ENCODE measurements at regions not wholly inside any gene's neighbourhood (a gene's known extent, or its start where the extent isn't known, plus 50 kb on each side); places are given as distances from the start of the nearest gene placed in this dataset.

DNA sequence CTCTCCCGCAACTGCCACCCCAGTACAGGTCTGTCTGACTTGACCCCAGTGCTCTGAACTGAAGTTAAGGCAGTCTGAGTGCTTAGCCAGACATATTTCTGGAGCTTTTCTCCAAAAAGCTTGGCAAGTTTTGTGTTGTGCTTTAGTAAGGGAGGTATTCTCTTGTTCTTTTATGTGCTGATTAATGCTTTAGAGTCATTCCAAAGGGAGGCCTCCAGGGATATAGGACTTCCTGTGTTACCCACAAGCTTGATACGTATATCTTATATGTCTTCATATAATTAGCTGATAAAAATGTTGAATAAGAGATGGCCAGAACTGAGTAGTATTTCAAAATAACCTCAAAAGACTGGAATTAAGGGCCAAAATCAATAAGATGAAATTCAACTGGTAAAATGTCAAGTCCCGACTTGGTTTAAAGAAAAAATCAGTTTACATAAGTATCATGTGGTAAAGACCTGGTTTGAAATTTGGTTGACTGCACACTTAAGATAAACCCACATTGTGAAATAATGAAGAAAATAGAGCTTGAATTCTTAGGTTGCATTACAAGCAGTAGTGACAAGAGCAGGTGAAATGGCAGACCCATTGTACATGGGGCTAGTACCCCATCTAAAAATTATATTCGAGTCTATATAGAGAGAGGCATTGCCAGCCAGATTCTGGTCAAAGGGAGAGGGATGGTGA is 226.9 kb downstream of the SNX19 start:
- Histone ChIP-seq H3K27me3 (ENCODE audit: control insufficient read depth, extremely low read depth, insufficient read depth, low read length) (no peaks in the 10 kb centered on the region), H3K4me2 (ENCODE audit: control insufficient read depth, extremely low read depth, insufficient read depth, low read depth, low read length) (peak overlapping the region; percentile 17), H3K4me1 (ENCODE audit: control insufficient read depth, extremely low read depth, insufficient read depth, low read length) (peaks cover 10% of the 10 kb centered on the region), H3K4me3 (ENCODE audit: control insufficient read depth in 2 of 3, extremely low read depth in 1 of 3, insufficient read depth in 2 of 3, low read depth in 1 of 3, low read length in 3 of 3) (no peak overlapping the region), H3K9ac (ENCODE audit: control insufficient read depth, extremely low read depth, insufficient read depth, low read length) (no peak overlapping the region), H3K36me3 (ENCODE audit: control insufficient read depth in 2 of 2, extremely low read depth in 1 of 2, insufficient read depth in 2 of 2, low read length in 2 of 2) (no peaks in the 10 kb centered on the region), H4K20me1 (ENCODE audit: control insufficient read depth, extremely low read depth, insufficient read depth, low read length) (no peaks in the 10 kb centered on the region), H3K27ac (ENCODE audit: control insufficient read depth, insufficient read depth, low read length) (no peak overlapping the region), H3K9me3 (ENCODE audit: control insufficient read depth, low read depth, low read length) (no peaks in the 10 kb centered on the region), H2AFZ (ENCODE audit: control insufficient read depth, low read length) (peak overlapping the region; percentile 47), H3K79me2 (ENCODE audit: control insufficient read depth, insufficient read depth, low read length) (no peaks in the 10 kb centered on the region), H3K9me1 (ENCODE audit: control insufficient read depth, extremely low read depth, insufficient read depth, low read length) (no peaks in the 10 kb centered on the region)
- TF ChIP-seq, protein P1, sequence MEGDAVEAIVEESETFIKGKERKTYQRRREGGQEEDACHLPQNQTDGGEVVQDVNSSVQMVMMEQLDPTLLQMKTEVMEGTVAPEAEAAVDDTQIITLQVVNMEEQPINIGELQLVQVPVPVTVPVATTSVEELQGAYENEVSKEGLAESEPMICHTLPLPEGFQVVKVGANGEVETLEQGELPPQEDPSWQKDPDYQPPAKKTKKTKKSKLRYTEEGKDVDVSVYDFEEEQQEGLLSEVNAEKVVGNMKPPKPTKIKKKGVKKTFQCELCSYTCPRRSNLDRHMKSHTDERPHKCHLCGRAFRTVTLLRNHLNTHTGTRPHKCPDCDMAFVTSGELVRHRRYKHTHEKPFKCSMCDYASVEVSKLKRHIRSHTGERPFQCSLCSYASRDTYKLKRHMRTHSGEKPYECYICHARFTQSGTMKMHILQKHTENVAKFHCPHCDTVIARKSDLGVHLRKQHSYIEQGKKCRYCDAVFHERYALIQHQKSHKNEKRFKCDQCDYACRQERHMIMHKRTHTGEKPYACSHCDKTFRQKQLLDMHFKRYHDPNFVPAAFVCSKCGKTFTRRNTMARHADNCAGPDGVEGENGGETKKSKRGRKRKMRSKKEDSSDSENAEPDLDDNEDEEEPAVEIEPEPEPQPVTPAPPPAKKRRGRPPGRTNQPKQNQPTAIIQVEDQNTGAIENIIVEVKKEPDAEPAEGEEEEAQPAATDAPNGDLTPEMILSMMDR (optimal IDR thresholded peaks at IDR 0.05 in 1 of 3, IDR thresholded peaks at IDR 0.05 in 1 of 3, conservative IDR thresholded peaks at IDR 0.05 in 1 of 3; ENCODE audit: extremely low read depth in 1 of 3, insufficient read depth in 2 of 3, low read length in 3 of 3), result no peak
- TF ChIP-seq EZH2 (IDR thresholded peaks at IDR 0.05; ENCODE audit: low read length), result no peak
- DNase-seq (ENCODE audit: low read depth, low spot score) (peak; percentile 7), FAIRE-seq (no peak)
- dilution Hi-C loops (cut with MboI; ENCODE audit: extremely low pct_ligation_motif_present, low sequenced_read_pairs), result no loop called here

DNA sequence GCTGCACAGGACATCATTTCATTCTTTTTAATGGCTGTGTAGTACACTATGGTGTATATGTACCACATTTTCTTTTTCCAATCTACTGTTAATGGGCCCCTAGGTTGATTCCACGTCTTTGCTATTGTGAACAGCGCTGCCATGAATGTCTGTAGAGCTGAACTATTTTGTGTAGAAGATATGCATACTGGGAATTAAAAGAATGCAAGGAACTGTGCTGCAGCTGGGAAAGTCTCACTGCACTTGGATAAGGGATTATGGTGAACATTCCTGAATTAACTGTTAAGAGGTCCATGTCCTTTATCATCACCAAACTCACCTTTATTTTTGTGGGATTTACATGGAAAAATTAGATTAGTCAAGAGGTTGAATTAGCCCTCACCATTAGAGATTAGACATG is 224.7 kb downstream of the SNX19 start:
- no peak overlapping the region for H3K4me2 ChIP-seq (ENCODE audit: control insufficient read depth, extremely low read depth, insufficient read depth, low read depth, low read length)
- H3K4me3 ChIP-seq (ENCODE audit: control insufficient read depth in 2 of 3, extremely low read depth in 1 of 3, insufficient read depth in 2 of 3, low read depth in 1 of 3, low read length in 3 of 3), result no peak overlapping the region
- H3K9ac ChIP-seq (ENCODE audit: control insufficient read depth, extremely low read depth, insufficient read depth, low read length), result no peak overlapping the region
- H3K79me2 ChIP-seq (ENCODE audit: control insufficient read depth, insufficient read depth, low read length), result no peaks in the 10 kb centered on the region
- dilution Hi-C loops (cut with MboI; ENCODE audit: extremely low pct_ligation_motif_present, low sequenced_read_pairs), result no loop called here
- no peak overlapping the region for H2AFZ ChIP-seq (ENCODE audit: control insufficient read depth, low read length)
- no peak for TF ChIP-seq EZH2 (IDR thresholded peaks at IDR 0.05; ENCODE audit: low read length)
- TF ChIP-seq, protein P1 (optimal IDR thresholded peaks at IDR 0.05 in 1 of 3, IDR thresholded peaks at IDR 0.05 in 1 of 3, conservative IDR thresholded peaks at IDR 0.05 in 1 of 3; ENCODE audit: extremely low read depth in 1 of 3, insufficient read depth in 2 of 3, low read length in 3 of 3), result no peak
- peaks cover 10% of the 10 kb centered on the region for H3K4me1 ChIP-seq (ENCODE audit: control insufficient read depth, extremely low read depth, insufficient read depth, low read length)
- H3K9me1 ChIP-seq (ENCODE audit: control insufficient read depth, extremely low read depth, insufficient read depth, low read length), result no peaks in the 10 kb centered on the region
- DNase-seq (ENCODE audit: low read depth, low spot score) (no peak), FAIRE-seq (no peak)
- no peaks in the 10 kb centered on the region for H4K20me1 ChIP-seq (ENCODE audit: control insufficient read depth, extremely low read depth, insufficient read depth, low read length)
- no peak overlapping the region for H3K27ac ChIP-seq (ENCODE audit: control insufficient read depth, insufficient read depth, low read length)
- no peaks in the 10 kb centered on the region for H3K9me3 ChIP-seq (ENCODE audit: control insufficient read depth, low read depth, low read length)
- no peaks in the 10 kb centered on the region for H3K36me3 ChIP-seq (ENCODE audit: control insufficient read depth in 2 of 2, extremely low read depth in 1 of 2, insufficient read depth in 2 of 2, low read length in 2 of 2)
- no peaks in the 10 kb centered on the region for H3K27me3 ChIP-seq (ENCODE audit: control insufficient read depth, extremely low read depth, insufficient read depth, low read length)
